ENCODE measurements at regions not wholly inside any gene's neighbourhood (a gene's known extent, or its start where the extent isn't known, plus 50 kb on each side); places are given as distances from the start of the nearest gene placed in this dataset.

GRCh38 chrX:116823677-116824076, 360.9 kb upstream of the CT83 start:
- no peak for TF ChIP-seq POLR2A (IDR thresholded peaks at IDR 0.05; ENCODE audit: low read depth, low read length)
- TF ChIP-seq POLR2AphosphoS5 (IDR thresholded peaks at IDR 0.05; ENCODE audit: low read depth, low read length): no peak
- no peak for TF ChIP-seq TAF1 (IDR thresholded peaks at IDR 0.05; ENCODE audit: borderline replicate concordance, low read depth, low read length)
